Activated CD8-positive, alpha-beta memory T cell treated with anti-CD3 and anti-CD28 coated beads for 48 hours (primary cell): ENCODE measurements at regions not wholly inside any gene's neighbourhood (a gene's known extent, or its start where the extent isn't known, plus 50 kb on each side); places are given as distances from the start of the nearest gene placed in this dataset.

Experiments
- DNase-seq, 3 experiments: peaks; one replicate each; pipeline ENCODE4 v3.0.0-alpha.2; 2020; ENCODE audit warnings: low read depth in 2 of 3, low spot score in 2 of 3

DNA sequence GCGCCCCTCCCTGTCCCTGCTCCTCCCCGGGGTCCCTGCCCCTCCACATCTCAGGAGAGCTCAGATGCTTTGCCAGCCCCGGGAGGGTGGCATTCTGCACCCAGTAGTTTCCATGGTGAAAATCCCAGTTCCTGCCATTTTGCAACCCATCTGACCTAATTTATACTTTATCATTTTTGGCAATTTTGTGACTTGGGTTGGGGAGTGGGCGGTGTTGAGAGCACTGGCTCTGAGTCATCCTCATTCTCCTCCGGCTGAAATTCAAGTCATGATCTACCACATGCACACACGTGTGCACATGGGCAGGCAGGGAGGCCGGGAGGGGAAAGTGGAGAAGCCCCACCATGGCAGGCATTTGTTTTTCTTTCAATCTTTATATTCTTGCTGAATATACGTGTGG, 208.6 kb downstream of the URI1 start:
- no peak for DNase-seq

- no peak for DNase-seq
These were observed 209.0 kb downstream of the URI1 start for GRCh38 chr19:30151081-30151480.

DNA sequence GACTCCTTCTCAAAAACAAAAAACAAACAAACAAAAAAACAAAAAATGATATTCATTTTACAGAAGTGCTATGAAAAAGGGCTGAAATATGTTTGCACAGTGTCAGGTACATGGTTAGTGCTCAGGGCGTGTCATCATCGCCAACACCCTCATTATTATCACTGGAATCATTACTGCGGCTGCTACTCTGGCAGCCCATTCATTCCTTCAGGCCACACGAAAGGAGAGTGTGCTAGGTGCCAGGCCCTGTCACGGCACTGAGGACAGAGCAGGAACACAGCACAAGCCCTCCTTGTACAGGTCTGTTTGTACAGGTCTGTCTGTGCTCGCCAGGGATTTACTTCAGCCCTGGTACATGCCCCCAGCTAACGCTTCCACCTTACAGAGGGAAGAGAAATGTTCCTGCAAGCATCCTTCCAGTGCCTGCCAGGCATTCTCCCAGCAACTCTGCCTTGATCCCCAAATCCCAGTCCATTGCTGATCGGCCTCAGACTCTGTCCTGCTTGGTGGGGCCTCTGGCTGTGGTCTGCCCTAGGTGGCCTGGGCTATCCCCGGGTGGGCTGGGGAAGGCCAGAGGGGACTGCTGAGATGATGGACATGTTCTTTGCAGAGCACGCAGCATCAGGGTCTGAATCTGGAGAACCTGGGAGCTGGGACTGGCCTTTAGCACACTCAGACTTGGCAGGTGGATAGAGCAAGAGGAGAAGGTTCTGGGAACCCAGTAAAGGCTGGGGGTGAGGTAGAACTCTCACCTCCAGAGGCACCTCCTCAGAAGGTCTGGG, 210.7 kb downstream of the URI1 start:
- no peak for DNase-seq

DNA sequence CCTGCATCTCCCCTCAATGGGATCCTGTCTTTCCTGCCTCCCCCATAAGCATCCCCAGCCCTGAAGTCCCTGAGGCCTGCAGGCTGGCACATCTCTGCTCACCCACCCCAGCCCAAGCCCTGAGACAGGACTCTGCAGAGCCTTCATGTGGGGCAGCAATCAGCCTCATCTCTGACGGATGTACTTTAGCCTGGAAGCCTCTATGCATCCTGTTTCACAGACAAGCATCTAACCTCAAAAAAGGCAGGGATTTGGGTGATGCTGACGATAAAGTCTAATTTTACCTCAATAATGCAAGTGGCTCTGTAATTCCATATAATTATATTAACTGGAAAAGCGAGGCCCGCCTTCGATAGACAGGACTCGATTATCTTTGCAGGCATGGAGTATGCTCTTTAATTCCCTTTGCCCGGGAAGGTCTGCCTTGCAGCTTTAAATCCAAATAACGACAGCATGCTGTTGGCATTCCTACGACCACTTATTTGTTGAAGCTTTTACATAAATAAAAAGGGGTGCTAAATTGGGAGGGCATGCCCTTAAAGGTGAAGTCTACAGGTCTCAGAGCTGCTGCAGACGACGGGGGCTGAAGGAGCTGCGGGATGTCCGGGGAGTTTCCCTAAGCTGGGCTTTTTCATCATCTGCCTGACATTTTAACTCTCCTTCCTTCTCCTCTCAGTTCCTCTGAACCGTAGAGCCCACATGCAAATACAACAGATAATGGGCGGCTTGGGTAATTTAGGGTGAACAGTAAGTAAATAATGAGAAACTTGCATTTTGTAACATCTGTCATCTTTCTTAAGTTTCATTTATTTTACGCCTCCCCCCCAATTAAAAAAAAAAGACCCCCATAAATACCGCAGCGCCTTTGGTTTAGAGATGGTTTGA, 211.5 kb downstream of the URI1 start:
- DNase-seq, result no peak

DNA sequence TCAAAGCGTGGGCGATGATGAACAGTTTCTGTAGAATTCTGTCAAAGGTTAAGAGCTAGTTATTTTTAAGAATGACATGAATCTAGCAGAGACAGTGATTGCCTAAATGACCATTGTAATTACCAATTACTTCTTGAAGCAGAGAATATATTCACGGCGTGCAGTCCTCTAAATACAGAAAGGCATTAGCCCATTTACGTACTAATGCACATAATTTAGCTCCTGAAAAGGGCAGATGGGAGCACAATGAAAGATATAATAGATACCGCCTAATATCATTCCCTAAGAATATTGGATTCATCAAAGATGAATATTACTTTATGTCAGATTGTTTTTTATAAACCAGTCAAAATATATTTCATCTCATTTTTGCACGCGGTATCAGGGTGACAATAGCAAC, 212.4 kb downstream of the URI1 start:
- no peak for DNase-seq

DNA sequence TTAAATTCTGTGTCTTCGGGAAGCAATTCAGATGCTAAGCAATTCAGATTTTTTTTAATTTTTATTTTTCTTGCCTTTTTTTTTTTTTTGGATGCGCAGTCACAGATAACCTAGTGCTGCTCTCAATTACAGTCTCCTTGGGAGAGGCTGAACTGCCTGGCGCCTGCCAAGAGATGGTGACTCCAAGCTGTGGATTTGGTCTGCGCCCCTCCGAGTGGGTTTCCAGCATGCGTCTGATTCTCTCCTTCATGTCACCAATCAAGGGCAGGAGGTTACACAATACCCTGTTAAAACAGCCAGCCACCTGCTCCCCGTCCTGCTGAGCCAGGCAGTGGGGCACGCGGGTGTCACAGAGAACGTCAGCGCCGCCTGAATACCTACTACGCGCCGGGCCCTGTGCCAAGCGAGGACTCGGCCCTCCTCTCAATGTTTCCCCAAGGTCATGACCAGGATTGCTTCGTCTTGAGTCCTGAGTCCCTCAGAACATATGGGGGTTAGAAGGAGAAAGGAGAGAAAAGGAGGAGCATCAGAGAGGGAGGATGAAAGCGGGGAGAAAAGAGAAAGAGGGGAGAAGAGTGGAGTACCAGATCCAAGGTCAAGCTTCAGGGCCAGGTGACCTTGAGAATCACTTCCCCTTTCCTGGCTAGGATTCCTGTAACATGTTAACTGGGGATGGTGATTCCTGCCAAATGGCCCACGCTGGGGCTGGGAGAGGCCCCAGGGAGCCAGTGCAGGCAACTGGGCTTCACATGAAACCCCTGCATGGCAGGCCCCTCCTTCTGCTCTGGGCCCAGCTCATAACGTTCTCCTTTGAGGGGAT, 213.6 kb downstream of the URI1 start:
- no peak for DNase-seq

DNA sequence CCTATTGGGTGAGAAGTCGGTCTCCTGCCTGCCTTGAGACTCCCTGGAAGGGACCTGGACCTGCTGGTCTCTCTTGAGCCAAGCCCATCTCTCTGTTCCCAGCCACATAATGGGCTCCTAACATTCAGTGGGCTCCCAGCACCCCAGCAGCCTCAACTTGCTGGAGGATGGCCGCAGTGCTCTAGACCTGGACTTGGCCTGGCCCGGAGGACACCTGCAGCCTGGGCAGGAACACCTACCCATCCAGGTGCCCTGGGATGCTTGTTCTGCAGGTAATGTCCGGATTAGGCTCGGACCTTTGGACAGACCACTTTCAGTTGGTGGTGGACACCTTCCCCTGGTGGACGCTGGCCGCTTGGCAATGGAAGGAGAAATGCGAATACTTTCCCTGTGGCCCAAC, 214.6 kb downstream of the URI1 start:
- no peak for DNase-seq

DNA sequence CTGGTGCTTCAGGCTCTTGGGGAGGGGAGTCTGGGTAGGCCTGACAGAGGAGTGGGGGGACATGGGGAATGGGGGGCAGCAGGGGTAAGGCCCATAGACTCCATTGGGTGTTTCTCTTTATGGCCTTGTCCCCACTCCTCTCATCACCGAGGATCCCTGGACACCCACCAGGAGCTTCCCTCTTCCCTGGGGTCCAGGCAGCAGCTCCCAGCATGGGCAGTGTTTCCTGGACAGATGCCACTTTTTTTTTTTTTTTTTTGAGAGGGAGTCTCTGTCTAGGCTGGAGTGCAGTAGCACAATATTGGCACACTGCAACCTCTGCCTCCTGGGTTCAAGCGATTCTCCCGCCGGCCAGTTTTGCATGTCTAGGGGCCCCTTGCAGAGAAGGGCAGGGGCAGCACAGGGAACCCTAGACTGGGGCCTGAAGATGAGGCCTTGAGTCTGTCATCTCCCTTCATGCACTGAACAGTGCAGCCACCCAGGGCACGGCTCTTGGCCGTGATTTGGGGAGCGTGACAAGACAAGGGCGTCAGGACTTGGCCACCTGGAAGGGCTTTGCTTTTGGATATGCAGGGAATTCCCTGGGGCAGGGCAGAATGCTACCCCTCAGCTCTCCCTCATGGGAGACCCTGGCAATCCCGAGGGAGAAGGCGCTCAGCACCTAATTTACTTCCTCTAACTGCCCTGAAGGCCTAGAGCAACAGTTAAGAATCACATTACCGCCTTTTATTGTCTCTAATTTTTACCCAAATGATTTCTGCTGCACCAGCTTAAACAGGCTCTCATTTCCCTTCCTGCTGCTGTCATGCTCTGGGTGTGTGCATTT, 213.9 kb upstream of the ZNF536 start:
- DNase-seq, result no peak

DNA sequence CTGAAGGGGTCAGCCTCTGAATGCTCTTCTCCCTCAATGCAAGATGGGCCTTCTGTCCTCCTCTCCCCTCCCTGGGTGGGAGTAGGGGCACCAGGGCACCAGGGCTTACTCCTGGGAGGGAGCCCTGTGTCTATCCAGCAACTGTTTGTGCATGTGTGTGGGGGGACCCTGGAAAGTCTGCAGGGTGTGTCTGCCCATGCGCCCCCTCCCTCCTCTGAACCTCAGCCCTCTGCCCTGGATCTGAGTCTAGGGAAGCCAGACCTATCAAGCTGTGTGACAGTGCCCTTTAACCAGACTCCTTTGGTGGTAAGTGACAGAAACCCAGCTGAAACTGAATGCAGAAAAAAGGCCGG, 213.3 kb upstream of the ZNF536 start:
- DNase-seq, result no peak

GRCh38 chr19:30159636-30160035, 212.5 kb upstream of the ZNF536 start:
- DNase-seq, result no peak

- no peak for DNase-seq
These were observed 211.8 kb upstream of the ZNF536 start for GRCh38 chr19:30160426-30160825.

- DNase-seq, result no peak
These were observed 211.0 kb upstream of the ZNF536 start for GRCh38 chr19:30161021-30161655.

- DNase-seq, result no peak
These were observed 210.4 kb upstream of the ZNF536 start for GRCh38 chr19:30161770-30162169.

GRCh38 chr19:30162718-30163117, 209.5 kb upstream of the ZNF536 start:
- DNase-seq, result no peak

- no peak for DNase-seq
These were observed 208.5 kb upstream of the ZNF536 start for GRCh38 chr19:30163663-30164062.

- no peak for DNase-seq
These were observed 206.9 kb upstream of the ZNF536 start for GRCh38 chr19:30165228-30165813.

- no peak for DNase-seq
These were observed 204.8 kb upstream of the ZNF536 start for GRCh38 chr19:30167206-30167868.

DNA sequence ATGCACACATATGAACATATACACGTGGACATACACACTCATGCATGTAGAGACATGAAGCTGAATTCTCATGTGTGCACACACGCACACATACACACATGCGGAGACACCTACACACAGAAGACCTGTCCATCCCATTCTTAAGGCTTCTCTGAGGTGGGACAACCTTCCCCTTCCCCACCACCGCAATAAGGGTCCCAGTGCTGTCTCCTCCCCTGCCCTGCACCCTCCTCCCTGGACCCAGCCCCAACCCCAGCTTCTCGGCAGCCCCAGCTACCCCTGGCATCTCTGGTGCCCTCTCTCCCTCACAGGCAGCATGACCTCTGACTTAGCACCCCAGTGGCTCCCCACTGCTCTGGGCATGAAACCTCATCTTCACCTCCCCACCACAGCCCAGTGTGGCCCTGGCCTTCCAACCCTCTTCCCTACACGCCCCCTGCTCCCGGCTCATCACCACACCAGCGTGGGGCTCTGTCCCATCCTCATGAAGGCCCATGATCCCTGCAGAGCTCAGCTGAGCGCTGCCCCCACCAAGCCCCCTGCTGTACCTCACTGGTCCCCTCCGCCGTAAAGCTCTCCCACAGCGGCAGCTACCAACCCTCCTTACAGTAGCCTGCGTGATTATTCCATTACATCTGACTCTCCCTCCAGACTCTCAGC, 204.1 kb upstream of the ZNF536 start:
- DNase-seq, result no peak

DNA sequence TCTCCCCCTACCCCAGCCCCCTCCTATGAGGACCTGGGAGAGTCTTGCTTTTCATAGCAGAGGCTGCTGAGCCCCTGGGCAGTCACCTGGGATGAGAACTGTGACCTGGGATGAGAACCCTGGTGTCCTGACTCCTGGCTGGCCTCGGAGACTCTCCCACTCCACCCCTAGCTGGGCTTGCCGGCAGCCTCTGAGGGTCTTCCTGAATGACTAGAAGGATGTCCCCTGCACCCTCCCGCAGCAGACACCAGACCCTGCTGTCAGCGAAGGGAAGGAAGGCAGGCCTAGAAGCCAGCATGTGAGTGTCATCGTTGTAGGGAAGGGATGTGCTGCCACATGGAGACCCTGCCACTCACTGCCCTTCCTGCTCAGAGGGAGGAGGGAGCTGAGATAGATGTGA, 203.4 kb upstream of the ZNF536 start:
- no peak for DNase-seq
